NCI-H524 (cell line): ENCODE measurements at regions not wholly inside any gene's neighbourhood (a gene's known extent, or its start where the extent isn't known, plus 50 kb on each side); places are given as distances from the start of the nearest gene placed in this dataset.
"Not testable (repeated sequence)": the region's sequence is repeated elsewhere in the genome, so short reads cannot be mapped to it uniquely, and the experiment has no call there.

Source experiments
- DNase-seq, 2 experiments: peaks; one replicate each; lab custom pipeline; 2025; lab: John Stamatoyannopoulos, UW

GRCh38 chr10:52541006-52541473, 227.0 kb downstream of the DKK1 start:
- DNase-seq: no peak

GRCh38 chr10:52542906-52543305, 228.8 kb downstream of the DKK1 start:
- no peak for DNase-seq

GRCh38 chr10:52551046-52551445, 221.5 kb downstream of the MBL2 start:
- DNase-seq: no peak

- no peak for DNase-seq
These were observed 214.5 kb downstream of the MBL2 start for GRCh38 chr10:52558090-52558489.

GRCh38 chr10:52561322-52561721, 211.3 kb downstream of the MBL2 start:
- DNase-seq: no peak

GRCh38 chr10:52563360-52563759, 209.2 kb downstream of the MBL2 start:
- no peak for DNase-seq

- DNase-seq: no peak
These were observed 205.9 kb downstream of the MBL2 start for GRCh38 chr10:52566471-52567246.

GRCh38 chr10:52567247-52567580, 205.4 kb downstream of the MBL2 start:
- DNase-seq: no peak

- no peak for DNase-seq
These were observed 204.3 kb downstream of the MBL2 start for GRCh38 chr10:52568309-52568708.

- DNase-seq: no peak
These were observed 202.1 kb downstream of the MBL2 start for GRCh38 chr10:52570490-52570889.

- no peak for DNase-seq
These were observed 201.6 kb downstream of the MBL2 start for GRCh38 chr10:52571018-52571417.

GRCh38 chr10:52571516-52572182, 200.9 kb downstream of the MBL2 start:
- DNase-seq: no peak

GRCh38 chr10:52573347-52573746, 199.2 kb downstream of the MBL2 start:
- DNase-seq: no peak

GRCh38 chr10:52574697-52575096, 197.9 kb downstream of the MBL2 start:
- no peak for DNase-seq

- DNase-seq: no peak
These were observed 195.5 kb downstream of the MBL2 start for GRCh38 chr10:52577047-52577446.

- DNase-seq: no peak
These were observed 193.6 kb downstream of the MBL2 start for GRCh38 chr10:52578871-52579405.

- DNase-seq: not testable (repeated sequence)
These were observed 190.9 kb downstream of the MBL2 start for GRCh38 chr10:52581636-52582035.

- no peak for DNase-seq
These were observed 189.2 kb downstream of the MBL2 start for GRCh38 chr10:52583336-52583735.

GRCh38 chr10:52586710-52587109, 185.9 kb downstream of the MBL2 start:
- DNase-seq: no peak

GRCh38 chr10:52597189-52597863, 175.3 kb downstream of the MBL2 start:
- no peak for DNase-seq

- no peak for DNase-seq
These were observed 173.6 kb downstream of the MBL2 start for GRCh38 chr10:52598936-52599335.

GRCh38 chr10:52599551-52600200, 172.9 kb downstream of the MBL2 start:
- DNase-seq: no peak
